ENCODE measurements at regions not wholly inside any gene's neighbourhood (a gene's known extent, or its start where the extent isn't known, plus 50 kb on each side); places are given as distances from the start of the nearest gene placed in this dataset.

DNA sequence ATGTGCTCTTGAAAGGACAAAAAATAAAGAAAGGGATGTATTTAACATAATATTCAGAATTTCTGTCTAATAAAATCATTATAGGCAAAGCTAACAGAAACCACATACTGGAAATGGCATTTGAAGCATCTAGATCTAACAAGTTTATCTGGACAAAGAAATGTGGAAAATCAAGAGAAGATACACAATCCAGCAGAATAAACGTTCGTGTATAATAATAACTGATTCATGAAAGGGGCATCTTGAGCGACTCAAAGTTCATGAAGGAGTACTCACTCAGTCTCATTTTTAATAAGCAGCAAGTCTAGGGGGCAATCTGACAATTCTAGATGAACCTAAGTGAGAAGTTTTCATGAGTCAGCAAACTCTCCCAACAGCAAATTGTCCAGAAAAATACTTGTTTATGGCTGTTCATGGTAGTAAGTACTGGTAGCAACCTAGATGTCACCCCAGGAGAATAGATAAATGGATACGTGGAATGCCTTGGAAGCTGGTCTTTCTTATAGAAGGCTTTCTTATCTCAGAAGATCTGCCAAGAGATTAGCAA, 541.8 kb downstream of the INHBA start:
- no peak for DNase-seq

DNA sequence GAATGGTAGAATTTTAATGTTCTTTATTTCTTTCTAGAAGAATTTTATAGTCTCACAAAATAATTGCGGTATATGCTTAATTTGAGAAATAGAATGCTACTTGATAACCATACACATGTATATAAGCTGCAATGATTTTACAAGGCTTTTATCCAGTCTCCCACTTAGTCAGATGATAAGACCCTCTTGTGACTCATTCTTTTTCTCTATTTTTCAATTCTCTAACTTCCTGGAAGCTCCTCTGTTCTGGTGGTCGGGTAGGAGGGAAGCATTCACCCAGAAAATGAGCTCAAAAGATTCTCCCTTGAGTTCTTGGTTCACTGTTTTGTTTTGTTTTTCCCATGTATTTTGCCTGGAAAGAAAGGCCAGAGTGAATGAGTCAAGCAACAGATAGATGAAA, 546.6 kb downstream of the INHBA start:
- DNase-seq = no peak

DNA sequence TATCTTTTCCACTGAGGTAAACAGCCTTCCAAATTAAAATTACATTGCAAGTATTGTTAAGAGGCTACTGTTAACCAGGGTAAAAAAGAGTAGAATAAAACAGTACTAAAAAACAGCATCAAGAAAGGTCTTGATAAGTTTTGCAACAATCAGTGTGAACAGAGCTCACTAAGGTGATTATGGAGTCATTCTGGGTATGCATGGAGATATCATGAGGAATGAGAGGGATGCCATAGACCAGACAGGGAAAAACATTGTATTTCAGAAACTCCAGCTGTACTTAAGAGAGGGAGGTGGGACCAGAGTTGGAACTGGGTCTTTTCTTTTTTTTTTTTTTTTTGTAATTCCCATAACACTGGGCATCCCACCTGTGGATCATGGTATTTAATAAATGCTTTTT, 549.6 kb downstream of the INHBA start:
- no peak for DNase-seq

DNA sequence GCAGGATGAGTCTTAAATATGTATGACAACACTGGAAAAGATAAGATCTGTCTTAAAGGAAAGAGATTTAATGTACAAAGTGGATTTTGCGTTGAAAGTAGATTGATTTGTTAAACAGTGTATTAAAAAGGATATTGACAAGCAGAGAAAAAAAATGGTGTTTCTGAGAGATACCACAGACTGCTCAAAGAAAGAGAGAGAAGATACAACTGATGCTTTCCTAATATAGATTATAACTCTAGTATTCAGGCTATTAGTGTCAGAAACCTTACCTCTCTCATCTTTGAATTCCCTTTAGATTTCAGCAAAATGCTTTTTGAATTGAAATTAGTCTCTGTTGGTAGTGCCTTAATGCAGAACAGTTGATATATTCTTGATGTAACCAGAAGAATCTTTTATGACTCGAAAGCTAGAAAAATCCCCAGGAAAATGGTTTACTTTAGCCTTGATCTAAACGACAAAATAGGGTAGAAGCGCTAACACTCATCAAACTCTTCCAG, 550.7 kb downstream of the INHBA start:
- DNase-seq = no peak

DNA sequence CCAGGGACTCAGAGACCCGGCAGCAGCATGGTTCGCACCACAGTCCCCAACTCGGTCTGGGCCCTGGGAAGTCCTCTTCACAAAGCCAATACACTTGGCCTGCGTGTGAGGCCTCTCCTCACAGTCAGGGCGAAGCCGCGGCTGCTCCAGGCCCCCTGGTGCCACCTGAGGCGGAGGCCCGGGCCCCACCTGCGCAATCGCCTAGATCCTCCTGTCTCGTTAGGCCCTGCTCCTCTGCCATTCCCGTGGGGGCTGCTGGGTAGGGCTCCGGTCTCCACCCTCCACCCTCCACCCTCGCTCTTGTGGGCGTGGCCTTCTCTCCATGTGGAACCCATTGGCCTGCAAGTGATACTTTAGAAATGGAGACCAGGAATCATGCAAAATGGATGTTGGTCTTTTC, 553.3 kb downstream of the INHBA start:
- DNase-seq = no peak

DNA sequence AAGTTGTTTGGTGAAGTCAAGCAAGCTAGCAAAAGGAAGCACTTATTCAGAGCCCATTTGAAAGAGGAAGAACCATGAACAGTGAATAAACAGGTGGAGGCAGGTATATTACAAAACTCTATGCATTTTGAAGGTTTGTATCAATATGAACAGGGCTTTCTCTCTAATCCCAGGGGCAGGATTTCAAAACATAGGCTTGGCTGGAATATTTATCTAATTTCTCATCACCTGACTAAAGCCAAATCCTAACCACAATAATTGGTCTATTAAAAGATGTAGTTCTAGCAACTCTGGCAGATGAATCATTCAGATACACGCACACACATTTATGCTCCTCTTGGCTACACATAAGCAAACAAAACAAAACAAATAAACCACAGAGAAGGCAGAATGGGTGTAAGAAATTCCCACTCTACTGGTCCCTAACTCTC, 554.4 kb downstream of the INHBA start:
- no peak for DNase-seq

- DNase-seq = no peak
Measured at GRCh38 chr7:41147606-41148485, 555.0 kb downstream of the INHBA start.

GRCh38 chr7:41146429-41146828, 556.5 kb downstream of the INHBA start:
- no peak for DNase-seq

DNA sequence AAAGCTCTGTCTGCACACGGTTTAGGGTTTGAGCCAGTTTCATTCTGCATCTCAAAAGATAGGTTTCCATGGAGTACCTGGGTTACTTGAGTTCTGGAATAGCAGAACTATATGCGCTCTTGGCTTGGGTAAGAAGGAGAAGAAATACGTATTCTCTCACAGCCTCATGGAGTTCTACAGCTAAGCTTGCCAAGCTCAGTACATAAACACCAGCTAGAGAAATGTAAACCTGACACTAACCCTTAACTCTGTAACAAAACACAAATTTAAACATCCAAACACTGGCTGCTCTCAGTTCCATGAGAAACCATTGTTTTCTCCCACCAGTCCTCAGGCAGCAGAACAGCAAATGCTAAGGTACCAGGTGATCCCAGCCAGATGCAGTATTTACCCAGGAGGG, 557.2 kb downstream of the INHBA start:
- no peak for DNase-seq

DNA sequence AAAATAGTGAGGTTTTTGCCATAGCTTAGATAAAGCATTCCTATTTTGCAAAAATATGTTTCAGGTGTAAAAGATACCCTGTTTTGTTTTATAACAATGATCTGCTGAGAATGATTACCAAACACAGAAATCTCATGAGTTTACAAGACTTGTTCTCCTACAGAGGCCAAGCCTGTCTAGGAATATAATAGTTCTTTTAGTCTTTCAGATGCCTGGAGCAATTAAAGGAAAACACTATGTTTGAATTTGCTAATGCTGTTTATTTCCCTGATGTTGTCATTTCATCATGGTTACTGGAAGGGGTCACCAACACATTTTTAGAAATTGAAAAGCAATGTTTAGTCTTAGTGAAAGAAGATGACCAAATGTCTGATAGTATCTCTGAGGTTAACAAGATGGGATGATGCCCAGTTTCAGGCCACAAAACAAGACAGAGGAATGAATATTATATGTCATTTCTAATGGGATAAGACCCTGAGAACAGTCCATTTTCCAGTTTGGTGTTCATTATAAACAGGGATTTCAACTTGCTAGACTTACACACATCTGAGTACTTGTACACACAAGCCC, 559.9 kb downstream of the INHBA start:
- no peak for DNase-seq

DNA sequence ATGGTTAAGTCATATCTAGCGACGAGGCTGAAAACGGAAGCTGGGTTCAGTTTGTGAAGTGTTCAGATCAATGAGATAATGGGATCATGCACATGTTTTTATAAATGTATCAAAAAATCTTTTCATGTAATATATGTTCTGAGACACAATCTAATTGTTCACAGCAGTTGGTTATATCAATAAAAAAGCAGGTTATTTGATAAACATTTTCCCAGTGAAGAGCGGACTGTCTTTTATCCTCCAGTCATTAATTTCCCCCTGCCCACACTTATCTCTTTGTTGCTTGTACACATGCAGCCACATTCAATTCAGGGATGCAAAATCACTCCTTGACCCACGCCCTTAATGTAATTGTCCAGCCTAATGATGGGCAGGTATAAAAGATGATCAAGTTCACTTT, 563.1 kb downstream of the INHBA start:
- DNase-seq = no peak

GRCh38 chr7:41136551-41136950, 566.3 kb downstream of the INHBA start:
- no peak for DNase-seq

DNA sequence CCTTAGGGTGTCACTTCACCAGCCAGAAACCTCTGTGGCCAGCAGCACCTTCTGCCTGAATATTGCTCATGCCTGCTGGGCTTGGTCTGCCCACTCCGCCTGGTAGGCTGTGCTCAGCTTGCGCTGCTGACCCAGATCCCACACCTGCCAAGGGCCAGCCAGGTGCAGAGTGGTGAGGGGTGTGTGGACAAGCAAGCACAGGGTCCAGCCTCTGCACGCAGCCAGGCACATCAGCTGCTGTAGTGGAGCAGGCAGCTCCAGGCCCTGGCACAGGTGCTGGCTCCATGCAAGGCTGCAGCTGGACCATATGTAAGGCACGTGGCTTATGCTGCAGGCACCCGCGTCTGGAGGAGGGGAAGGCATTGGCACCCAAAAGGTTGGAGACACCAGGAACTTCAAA, 567.4 kb downstream of the INHBA start:
- no peak for DNase-seq

DNA sequence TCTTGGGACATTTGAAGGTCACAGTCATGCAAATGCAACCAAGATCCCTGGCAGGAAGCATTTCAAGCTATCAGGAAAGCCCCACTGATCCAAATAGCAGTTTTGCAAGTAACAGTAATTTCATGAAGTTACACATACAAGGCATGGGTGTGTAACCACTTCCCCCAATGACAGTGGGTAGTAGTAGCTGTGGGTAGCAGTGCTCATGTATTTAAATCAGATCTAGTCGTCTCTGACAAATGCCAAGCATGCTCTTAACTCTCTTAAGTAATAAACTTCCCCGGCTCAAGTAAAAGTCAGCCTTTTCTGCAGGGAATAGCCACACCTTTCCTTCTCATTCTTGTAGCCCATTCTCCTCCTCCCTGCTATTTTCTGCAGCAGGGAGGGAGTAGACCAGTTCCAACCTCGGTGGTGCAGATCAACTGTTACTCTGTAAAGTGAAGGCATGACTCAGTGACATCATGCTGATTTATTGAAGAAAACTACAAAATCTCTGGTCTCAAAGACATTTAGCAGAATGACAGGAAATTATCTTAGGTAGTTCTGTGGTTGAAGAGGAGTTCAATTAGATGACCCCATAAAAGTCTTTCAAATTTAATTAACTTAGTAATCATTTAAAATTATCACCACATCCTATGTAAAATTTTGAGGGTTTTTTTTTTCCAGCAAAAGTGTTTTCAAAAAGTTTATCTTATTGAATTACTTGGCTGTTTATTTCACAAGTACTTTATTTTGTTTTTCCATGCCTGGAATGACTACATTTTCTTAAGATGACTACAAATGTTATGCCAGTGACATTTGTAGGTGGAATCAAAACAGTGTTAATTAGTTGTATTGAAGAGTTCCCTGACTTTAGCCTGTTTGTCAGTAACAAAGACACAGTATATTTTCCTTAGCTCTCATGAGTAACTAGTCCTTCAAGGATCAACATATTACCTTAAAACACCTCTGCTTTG, 568.3 kb downstream of the INHBA start:
- DNase-seq = no peak

- no peak for DNase-seq
Measured at GRCh38 chr7:41133690-41134299, 569.1 kb downstream of the INHBA start.

- no peak for DNase-seq
Measured at GRCh38 chr7:41131956-41132355, 570.9 kb downstream of the INHBA start.

GRCh38 chr7:41130561-41131236, 572.2 kb downstream of the INHBA start:
- DNase-seq = peak; percentile 76

DNA sequence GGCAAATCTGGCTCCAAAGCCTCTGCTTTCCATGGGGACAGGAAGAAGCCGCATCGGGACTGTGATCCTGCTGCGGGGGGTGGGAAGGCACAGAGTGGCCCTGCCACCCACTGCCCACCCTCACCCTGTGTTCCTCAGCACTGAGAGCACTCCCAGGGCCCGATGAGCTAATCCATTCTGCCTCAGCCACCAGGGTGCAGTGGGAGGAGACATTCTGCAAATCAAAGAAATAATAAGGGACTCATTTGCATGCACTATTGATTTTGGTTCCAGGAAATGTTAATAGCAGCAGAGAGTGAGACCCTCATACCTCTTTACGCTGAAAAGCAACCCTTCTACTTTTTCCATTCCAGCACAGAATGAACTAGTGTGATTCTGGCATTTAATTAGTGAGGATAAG, 572.8 kb downstream of the INHBA start:
- DNase-seq = peak; percentile 73

GRCh38 chr7:41125343-41125742, 577.5 kb downstream of the INHBA start:
- DNase-seq = no peak

- no peak for DNase-seq
Measured at GRCh38 chr7:41122256-41122987, 580.5 kb downstream of the INHBA start.

- DNase-seq = no peak
Measured at GRCh38 chr7:41121228-41121627, 581.7 kb downstream of the INHBA start.

All from NCI-H1694 (cell line).